GM12878 (cell line): ENCODE measurements at regions not wholly inside any gene's neighbourhood (a gene's known extent, or its start where the extent isn't known, plus 50 kb on each side); places are given as distances from the start of the nearest gene placed in this dataset.

Experiments
- ATAC-seq: fragments of 200-7000 bp; cut with Tn5 transposase; 3 replicates; pipeline ENCODE4 v1.9.1; 2020; ENCODE audit warnings: mild to moderate bottlenecking, moderate library complexity
- BruUV-seq: library from RNA; stranded (reverse); fragments of 400-500 nt; replicated peaks from 2 replicates; lab custom pipeline; 2021; lab: Mats Ljungman, UMichigan
- CTCF ChIA-PET: fragments of 300-600 bp; sonication (Branson Sonifier 250); formaldehyde crosslinking; extraction: SDS; loops from one replicate; lab custom pipeline; 2021; ENCODE audit warnings: inconsistent platforms; lab: Yijun Ruan, JAX
- POLR2A ChIA-PET: fragments of 350-600 bp; formaldehyde crosslinking; extraction: SDS; loops from one replicate; lab custom pipeline; 2021; ENCODE audit warnings: inconsistent platforms; lab: Charles Lee
- RAD21 ChIA-PET: fragments of 300-600 bp; sonication (Branson Sonifier 250); formaldehyde crosslinking; loops from one replicate; lab custom pipeline; 2023; ENCODE audit warnings: antibody characterized with exemption; ENCODE audit not compliant: unreplicated experiment; lab: Charles Lee
- SMC1A ChIA-PET: fragments of 300-600 bp; sonication (Branson Sonifier 250); formaldehyde crosslinking; loops from one replicate; lab custom pipeline; 2023; ENCODE audit not compliant: unreplicated experiment, uncharacterized antibody; lab: Charles Lee
- DNase-seq: peaks from one replicate; pipeline ENCODE4 v3.0.0-alpha.2; 2011; ENCODE audit warnings: low read depth, low spot score
- FAIRE-seq: peaks from 3 replicates; lab custom pipeline; 2011; peaks lifted over from hg19 to GRCh38; lab: Jason Lieb, UNC
- H2AFZ ChIP-seq: 2 replicates; pipeline ENCODE4 v1.6.0; 2011; ENCODE audit warnings: low read depth, low read length, control low read depth; ENCODE audit not compliant: control insufficient read depth
- H3K27ac ChIP-seq: 2 replicates; pipeline ENCODE4 v1.5.1; 2011; ENCODE audit warnings: control low read depth; ENCODE audit not compliant: control insufficient read depth, insufficient read depth
- H3K27me3 ChIP-seq, 2 experiments: replicated peaks in 1 of 2; 2 replicates each; pipeline versions ENCODE4 v1.6.0 to v1.6.1; 2011; ENCODE audit warnings: low read length in 1 of 2; ENCODE audit not compliant: control insufficient read depth in 2 of 2, insufficient read depth in 2 of 2
- H3K36me3 ChIP-seq, 2 experiments: 2 replicates each; pipeline ENCODE4 v1.5.1; 2011; ENCODE audit warnings: low read length in 1 of 2; ENCODE audit not compliant: control insufficient read depth in 2 of 2, insufficient read depth in 2 of 2
- H3K4me1 ChIP-seq: 2 replicates; pipeline ENCODE4 v1.6.1; 2011; ENCODE audit warnings: mild to moderate bottlenecking, low read length, moderate library complexity, mixed read lengths; ENCODE audit not compliant: control insufficient read depth, insufficient read depth
- H3K4me2 ChIP-seq: 2 replicates; pipeline ENCODE4 v1.6.0; 2011; ENCODE audit warnings: control low read depth; ENCODE audit not compliant: control insufficient read depth, insufficient read depth
- H3K4me3 ChIP-seq: fragments of 200-600 bp; sonication (generic); 2 replicates; pipeline ENCODE4 v1.5.1; 2016
- H3K79me2 ChIP-seq: 2 replicates; pipeline ENCODE4 v1.6.0; 2011; ENCODE audit warnings: low read length; ENCODE audit not compliant: control insufficient read depth, insufficient read depth
- H3K9ac ChIP-seq: 2 replicates; pipeline ENCODE4 v1.8.0; 2011; ENCODE audit warnings: low read length, control low read depth, mixed read lengths; ENCODE audit not compliant: control insufficient read depth, insufficient read depth
- H3K9me3 ChIP-seq: replicated peaks from 3 replicates; pipeline ENCODE4 v1.5.1; 2011; ENCODE audit warnings: mild to moderate bottlenecking, low read length; ENCODE audit not compliant: control insufficient read depth, insufficient read depth
- H4K20me1 ChIP-seq: 2 replicates; pipeline ENCODE4 v1.6.0; 2011; ENCODE audit not compliant: control insufficient read depth, insufficient read depth
- BCLAF1 ChIP-seq: fragments of 450-650 bp; IDR thresholded peaks from 2 replicates; pipeline ENCODE4 v1.6.1; 2017; ENCODE audit warnings: antibody characterized with exemption, mild to moderate bottlenecking, moderate library complexity
- IKZF1 ChIP-seq: fragments of 450-650 bp; conservative IDR thresholded peaks from 2 replicates; pipeline ENCODE4 v1.6.1; 2017; ENCODE audit warnings: antibody characterized with exemption, mild to moderate bottlenecking
- IRF3 ChIP-seq: fragments of 450-650 bp; IDR thresholded peaks from 2 replicates; pipeline ENCODE4 v1.6.1; 2014; ENCODE audit warnings: mild to moderate bottlenecking
- NFXL1 ChIP-seq: fragments of 450-650 bp; IDR thresholded peaks from 2 replicates; pipeline ENCODE4 v1.6.1; 2017; ENCODE audit warnings: antibody characterized with exemption, mild to moderate bottlenecking, borderline replicate concordance
- SIX5 ChIP-seq: IDR thresholded peaks from 2 replicates; pipeline ENCODE4 v1.6.1; 2011; ENCODE audit warnings: mild to moderate bottlenecking, low read depth, low read length, moderate library complexity; ENCODE audit not compliant: severe bottlenecking
- SPI1 ChIP-seq: IDR thresholded peaks from 2 replicates; pipeline ENCODE4 v1.6.1; 2011; ENCODE audit warnings: low read depth, mild to moderate bottlenecking, low read length, moderate library complexity, borderline replicate concordance; ENCODE audit not compliant: insufficient read depth
- WGBS: methylation state at CpG from one replicate; pipeline ENCODE4 v1.1.6; 2016; ENCODE audit warnings: low lambda C conversion rate; ENCODE audit not compliant: insufficient replicate concordance, insufficient coverage; ENCODE audit errors: missing lambda C conversion rate; 5-methylcytosine and 5-hydroxymethylcytosine counted together
- in situ Hi-C: fragments of 300-500 bp; cut with MboI; formaldehyde crosslinking; loops from 9 replicates; pipeline ENCODE4 v1.14.3; 2018; ENCODE audit warnings: mixed read lengths
- intact Hi-C: fragments of 100-400 bp; cut with micrococcal nuclease; formaldehyde crosslinking; loops from one replicate; pipeline ENCODE4 v1.14.2; 2022; ENCODE audit not compliant: unreplicated experiment
- TF ChIP-seq, protein P1 (sequence below): fragments of 450-650 bp; formaldehyde crosslinking; IDR thresholded peaks from 2 replicates; pipeline ENCODE4 v1.4.0; 2020; ENCODE audit warnings: mild to moderate bottlenecking, moderate library complexity

DNA sequence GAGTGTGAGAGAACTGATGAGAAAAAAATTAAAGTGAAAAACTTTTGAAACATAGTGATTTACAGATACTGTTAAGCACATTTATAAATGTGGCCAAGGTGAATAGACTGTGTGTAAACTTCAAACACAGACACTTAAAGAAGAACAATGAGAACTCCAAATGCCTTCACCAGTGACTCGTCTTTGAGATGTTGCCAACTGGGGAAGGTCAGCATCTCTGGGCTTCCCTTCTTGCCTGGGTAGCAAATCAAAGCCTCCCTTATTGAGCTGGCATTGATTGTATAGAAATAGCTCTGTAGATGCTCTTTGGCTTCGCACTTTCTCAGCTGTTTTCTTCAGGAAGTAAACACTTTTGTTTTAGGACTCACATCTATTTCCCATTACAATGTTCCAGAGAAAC lies 177.3 kb upstream of the SGCG start:
- TF ChIP-seq NFXL1 (no peak), IKZF1 (no peak)
- Histone ChIP-seq H3K9ac (no peak overlapping the region), H3K4me1 (no peaks in the 10 kb centered on the region), H3K4me2 (no peak overlapping the region), H3K4me3 (no peak overlapping the region), H3K9me3 (no peaks in the 10 kb centered on the region), H2AFZ (no peak overlapping the region), H4K20me1 (no peaks in the 10 kb centered on the region), H3K27me3 (no peaks in the 10 kb centered on the region), H3K36me3 (no peaks in the 10 kb centered on the region), H3K79me2 (no peaks in the 10 kb centered on the region), H3K27ac (no peak overlapping the region)
- no TSS peak for BruUV-seq
- SMC1A ChIA-PET = no interaction called here
- 0% methylated on average over 2 of the region's 2 CpGs for WGBS
- intact Hi-C loops (no loop called here), in situ Hi-C loops (no loop called here)
- RAD21 ChIA-PET = no interaction called here
- CTCF ChIA-PET = no interaction called here
- no peak for ATAC-seq
- POLR2A ChIA-PET = no interaction called here
- FAIRE-seq = no peak
- no peak for DNase-seq

GRCh38 chr13:23007426-23007825 lies 173.4 kb upstream of the SGCG start:
- Histone ChIP-seq H2AFZ (no peak overlapping the region), H3K36me3 (no peaks in the 10 kb centered on the region), H3K4me3 (no peak overlapping the region), H3K79me2 (no peaks in the 10 kb centered on the region), H3K4me2 (no peak overlapping the region), H3K4me1 (no peaks in the 10 kb centered on the region), H4K20me1 (no peaks in the 10 kb centered on the region)
- POLR2A ChIA-PET = no interaction called here
- no peak for DNase-seq
- no TSS peak for BruUV-seq
- 10% methylated on average over 7 of the region's 7 CpGs for WGBS
- in situ Hi-C loops (no loop called here), intact Hi-C loops (no loop called here)
- ATAC-seq = no peak
- no peak for FAIRE-seq
- TF ChIP-seq IRF3 (no peak), SIX5 (no peak), SPI1 (no peak), BCLAF1 (no peak)
- TF ChIP-seq, protein P1, sequence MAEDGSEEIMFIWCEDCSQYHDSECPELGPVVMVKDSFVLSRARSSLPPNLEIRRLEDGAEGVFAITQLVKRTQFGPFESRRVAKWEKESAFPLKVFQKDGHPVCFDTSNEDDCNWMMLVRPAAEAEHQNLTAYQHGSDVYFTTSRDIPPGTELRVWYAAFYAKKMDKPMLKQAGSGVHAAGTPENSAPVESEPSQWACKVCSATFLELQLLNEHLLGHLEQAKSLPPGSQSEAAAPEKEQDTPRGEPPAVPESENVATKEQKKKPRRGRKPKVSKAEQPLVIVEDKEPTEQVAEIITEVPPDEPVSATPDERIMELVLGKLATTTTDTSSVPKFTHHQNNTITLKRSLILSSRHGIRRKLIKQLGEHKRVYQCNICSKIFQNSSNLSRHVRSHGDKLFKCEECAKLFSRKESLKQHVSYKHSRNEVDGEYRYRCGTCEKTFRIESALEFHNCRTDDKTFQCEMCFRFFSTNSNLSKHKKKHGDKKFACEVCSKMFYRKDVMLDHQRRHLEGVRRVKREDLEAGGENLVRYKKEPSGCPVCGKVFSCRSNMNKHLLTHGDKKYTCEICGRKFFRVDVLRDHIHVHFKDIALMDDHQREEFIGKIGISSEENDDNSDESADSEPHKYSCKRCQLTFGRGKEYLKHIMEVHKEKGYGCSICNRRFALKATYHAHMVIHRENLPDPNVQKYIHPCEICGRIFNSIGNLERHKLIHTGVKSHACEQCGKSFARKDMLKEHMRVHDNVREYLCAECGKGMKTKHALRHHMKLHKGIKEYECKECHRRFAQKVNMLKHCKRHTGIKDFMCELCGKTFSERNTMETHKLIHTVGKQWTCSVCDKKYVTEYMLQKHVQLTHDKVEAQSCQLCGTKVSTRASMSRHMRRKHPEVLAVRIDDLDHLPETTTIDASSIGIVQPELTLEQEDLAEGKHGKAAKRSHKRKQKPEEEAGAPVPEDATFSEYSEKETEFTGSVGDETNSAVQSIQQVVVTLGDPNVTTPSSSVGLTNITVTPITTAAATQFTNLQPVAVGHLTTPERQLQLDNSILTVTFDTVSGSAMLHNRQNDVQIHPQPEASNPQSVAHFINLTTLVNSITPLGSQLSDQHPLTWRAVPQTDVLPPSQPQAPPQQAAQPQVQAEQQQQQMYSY (CRISPR knock-in tag) = no peak
- TF ChIP-seq, all 136 proteins: peak for 0
- no peaks in the 10 kb centered on the region for H3K9me3 ChIP-seq
- ChIA-PET RAD21 (no interaction called here), SMC1A (no interaction called here), CTCF (interaction anchor here (2.4 kb wide), 1 partner anchor 13 kb away, joined by 9 read pairs; no protein-coding TSS in a partner anchor)
- no peak overlapping the region for H3K27ac ChIP-seq
- H3K27me3 ChIP-seq = no peaks in the 10 kb centered on the region
- H3K9ac ChIP-seq = no peak overlapping the region
